DND-41 (cell line): ENCODE measurements at regions not wholly inside any gene's neighbourhood (a gene's known extent, or its start where the extent isn't known, plus 50 kb on each side); places are given as distances from the start of the nearest gene placed in this dataset.

Source experiments
- CTCF ChIP-seq: IDR thresholded peaks from 2 replicates; pipeline ENCODE4 v1.5.1; 2012; ENCODE audit warnings: borderline replicate concordance, low read length, moderate library complexity, mild to moderate bottlenecking; ENCODE audit not compliant: poor library complexity, severe bottlenecking; ENCODE audit errors: extremely low read depth
- EZH2 ChIP-seq: IDR thresholded peaks from 3 replicates; pipeline ENCODE4 v1.6.1; 2012; ENCODE audit warnings: borderline replicate concordance, low read depth, mild to moderate bottlenecking, moderate library complexity, low read length, inconsistent platforms; ENCODE audit not compliant: severe bottlenecking

- no peak for TF ChIP-seq EZH2
- TF ChIP-seq CTCF: no peak
These were observed 102.8 kb upstream of the MXRA5 start for GRCh38 chrX:3449287-3449686.
